Pancreas (tissue), 10 donors: ENCODE measurements at regions not wholly inside any gene's neighbourhood (a gene's known extent, or its start where the extent isn't known, plus 50 kb on each side); places are given as distances from the start of the nearest gene placed in this dataset.
"Not testable (repeated sequence)": the region's sequence is repeated elsewhere in the genome, so short reads cannot be mapped to it uniquely, and the experiment has no call there.

Experiments used
- ATAC-seq, 4 donors: fragments of 200-7000 bp; cut with Tn5 transposase; one replicate each; pipeline versions ENCODE4 v1.8.0 to v1.9.1; 2020; ENCODE audit warnings: mild to moderate bottlenecking in 4 of 4, moderate library complexity in 4 of 4
- DNase-seq, 6 donors: peaks; one replicate each; pipeline ENCODE4 v3.0.0-alpha.2; 2020
- FAIRE-seq: peaks from 2 replicates; lab custom pipeline; 2012; peaks lifted over from hg19 to GRCh38; lab: Jason Lieb, UNC
- H3K27ac ChIP-seq, 4 donors: fragments of 200-600 bp; sonication (generic); 1 replicate in 3 of 4; 2 replicates in 1 of 4; pipeline versions ENCODE4 v1.5.0 to v1.8.0; 2020
- H3K27me3 ChIP-seq, 4 donors: fragments of 200-600 bp; one replicate each; pipeline ENCODE4 v1.8.0; 2021
- H3K36me3 ChIP-seq, 3 donors: fragments of 200-600 bp; sonication (generic) in 1 of 3; one replicate each; pipeline versions ENCODE4 v1.5.0 to v1.8.0; 2020 to 2021
- H3K4me1 ChIP-seq, 3 donors: fragments of 200-600 bp; one replicate each; pipeline ENCODE4 v1.8.0; 2021
- H3K4me3 ChIP-seq, 4 donors: fragments of 200-600 bp; sonication (generic) in 2 of 4; one replicate each; pipeline versions ENCODE4 v1.5.0 to v1.8.0; 2020 to 2021
- H3K9me3 ChIP-seq, 4 donors: fragments of 200-600 bp; one replicate each; pipeline ENCODE4 v1.8.0; 2021
- CTCF ChIP-seq, 4 donors: fragments of 200-600 bp; sonication (generic) in 3 of 4; IDR thresholded peaks; one replicate each; pipeline versions ENCODE4 v1.5.0 to v1.8.0; 2021; ENCODE audit warnings: antibody characterized with exemption in 4 of 4
- WGBS, 2 donors: extraction: QIAGEN DNeasy Blood & Tissue Kit; methylation state at CpG; one replicate each; pipeline ENCODE4 v1.1.7; 2013; 5-methylcytosine and 5-hydroxymethylcytosine counted together
- intact Hi-C, 3 donors: fragments of 100-400 bp; cut with DNase I; formaldehyde crosslinking; loops; one replicate each; pipeline versions ENCODE4 v1.11.1 to v1.14.2; 2022
- donor health status: healthy with polysubstance abuse.
- donor health status: DM: no; HTN: no; CAD: no; lungs with moderate emphysema.
- donor health status: DM: no; HTN: no; CAD: no.
- donor health status: control.
- donor health status: control.
- donor health status: Bipolar disorder and iron deficiency.
- donor health status: DM: yes; HTN: yes; CAD: no.
- donor health status: DM: no; HTN: no; CAD: no.
- donor health status: DM: no; HTN: no; CAD: no.
- donor health status: DM: yes; HTN: yes; CAD: no.

DNA sequence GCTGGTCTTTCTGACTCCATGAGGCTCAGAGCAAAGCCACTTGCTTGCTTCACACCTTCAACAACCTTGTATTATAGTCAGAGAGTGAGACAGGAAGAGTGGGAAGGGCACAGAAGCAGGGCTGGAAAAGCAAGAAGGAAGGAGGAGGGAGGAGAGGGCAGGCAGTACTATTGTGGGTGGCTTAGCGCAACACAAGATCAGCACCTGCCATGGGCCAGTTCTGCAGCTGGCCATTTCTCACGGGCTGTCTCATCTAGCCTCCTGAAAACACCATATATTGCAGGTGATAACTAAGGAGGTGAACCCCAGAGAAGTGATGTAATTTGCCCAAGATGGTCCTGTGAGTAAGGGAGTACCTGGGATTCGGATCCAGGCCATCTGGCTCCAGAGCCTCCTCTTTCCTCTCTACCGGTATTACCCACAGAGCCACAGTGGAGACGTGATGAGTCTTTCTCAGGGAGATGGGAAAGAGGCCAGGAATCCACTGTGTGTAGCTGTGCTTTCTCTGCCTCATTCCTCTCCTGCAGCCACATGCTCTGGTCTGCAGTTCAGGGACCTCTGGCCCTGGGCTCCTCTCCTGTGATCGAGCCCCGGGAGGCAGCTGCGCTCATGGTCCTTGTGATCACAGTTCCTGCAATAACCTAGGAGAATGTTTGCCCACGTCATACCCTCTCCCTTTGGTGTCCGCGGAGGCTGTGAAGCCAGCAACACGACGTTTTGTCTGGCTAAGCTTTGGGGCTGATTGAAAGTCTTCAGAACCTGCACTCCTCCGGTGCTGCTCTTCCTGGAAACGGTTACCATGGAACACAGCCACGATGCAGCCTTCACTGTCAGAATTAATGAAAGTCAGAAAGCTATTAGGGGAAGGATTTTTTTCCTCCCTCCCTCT is 178.1 kb upstream of the CCL2 start:
- Histone ChIP-seq H3K4me3 (no peak overlapping the region), H3K27me3 (no peaks in the 10 kb centered on the region), H3K4me1 (no peaks in the 10 kb centered on the region), H3K9me3 (no peaks in the 10 kb centered on the region), H3K36me3 (no peaks in the 10 kb centered on the region), H3K27ac (no peak overlapping the region)
- FAIRE-seq (no peak), DNase-seq (peak; percentile 58 to 83 (median 69)), ATAC-seq (peak; percentile 83 to 95 (median 95))
- WGBS, 2 donors: 30 to 36% methylated on average over 16 of the region's 16 CpGs
- intact Hi-C loops: no loop called here
- TF ChIP-seq CTCF (IDR thresholded peaks at IDR 0.05): no peak

- peak in 1 of 4 donors; percentile 23 for ATAC-seq
- no peak for TF ChIP-seq CTCF (IDR thresholded peaks at IDR 0.05)
- H3K27me3 ChIP-seq: no peaks in the 10 kb centered on the region
- WGBS, 2 donors: 31 to 43% methylated on average over 3 of the region's 3 CpGs
- H3K9me3 ChIP-seq: no peaks in the 10 kb centered on the region
- no peak for FAIRE-seq
- no peak for DNase-seq
- no peak overlapping the region for H3K27ac ChIP-seq
- intact Hi-C loops: no loop called here
- no peak overlapping the region for H3K4me3 ChIP-seq
- no peaks in the 10 kb centered on the region for H3K4me1 ChIP-seq
- H3K36me3 ChIP-seq: no peaks in the 10 kb centered on the region
Observed at GRCh38 chr17:34081269-34081668, 173.8 kb upstream of the CCL2 start.

DNA sequence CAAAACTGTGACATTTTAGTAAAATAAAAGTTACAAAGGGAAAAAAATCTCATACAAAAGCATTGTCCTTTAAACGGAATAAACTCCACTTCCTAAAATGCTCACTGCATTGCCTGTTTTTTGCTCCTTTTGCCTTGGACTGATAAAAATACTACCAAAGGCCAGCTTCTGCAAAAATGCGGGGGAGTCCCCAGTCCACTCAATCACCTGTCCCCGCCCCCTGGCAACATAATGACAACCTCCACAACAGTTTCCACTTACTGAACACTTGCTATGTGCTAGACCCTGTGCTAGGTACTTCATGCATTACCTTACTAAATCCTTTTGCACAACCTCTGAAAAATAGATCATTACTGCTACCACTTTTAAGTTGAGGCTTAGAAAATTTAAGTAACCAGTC is 172.7 kb upstream of the CCL2 start:
- no peak for FAIRE-seq
- TF ChIP-seq CTCF (IDR thresholded peaks at IDR 0.05): no peak
- 56 to 68% methylated on average over 3 of the region's 3 CpGs for WGBS, 2 donors

GRCh38 chr17:34089042-34089441 is 166.0 kb upstream of the CCL2 start:
- intact Hi-C loops, H3K36me3 ChIP-seq, H3K4me3 ChIP-seq, FAIRE-seq, DNase-seq, ATAC-seq, H3K4me1 ChIP-seq, H3K9me3 ChIP-seq, H3K27me3 ChIP-seq, H3K27ac ChIP-seq: not testable (repeated sequence)
- 89% methylated on average over 5 of the region's 5 CpGs for WGBS, 2 donors

More for the DNA sequence above, 172.7 kb upstream of the CCL2 start:
- Histone ChIP-seq H3K9me3 (no peaks in the 10 kb centered on the region), H3K4me3 (no peak overlapping the region), H3K27ac (no peak overlapping the region), H3K4me1 (no peaks in the 10 kb centered on the region), H3K27me3 (no peaks in the 10 kb centered on the region), H3K36me3 (no peaks in the 10 kb centered on the region)
- no peak for DNase-seq
- intact Hi-C loops: no loop called here
- no peak for ATAC-seq

DNA sequence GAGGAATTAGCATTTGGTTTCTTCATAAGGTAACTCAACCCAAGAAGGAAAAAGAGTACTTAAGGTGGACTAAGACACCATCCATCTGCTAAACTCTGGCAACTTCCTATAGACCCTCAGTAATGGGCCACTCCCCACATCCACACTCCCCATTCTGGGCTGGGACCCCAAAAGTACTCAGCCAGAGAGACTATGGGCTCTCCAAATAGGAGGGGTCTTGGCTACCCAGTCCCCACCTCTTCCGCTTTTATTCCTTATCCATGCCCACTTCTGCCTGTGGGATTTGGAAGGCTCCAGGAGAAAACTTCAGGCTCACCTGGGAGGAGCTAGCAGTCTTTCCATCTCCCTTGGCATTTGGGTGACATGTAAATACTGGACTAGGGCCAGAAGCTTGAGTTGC is 164.5 kb upstream of the CCL2 start:
- Histone ChIP-seq H3K27me3 (no peaks in the 10 kb centered on the region), H3K9me3 (no peaks in the 10 kb centered on the region), H3K4me1 (no peaks in the 10 kb centered on the region), H3K27ac (no peak overlapping the region), H3K36me3 (no peaks in the 10 kb centered on the region), H3K4me3 (no peak overlapping the region)
- no peak for DNase-seq
- no peak for ATAC-seq
- no peak for TF ChIP-seq CTCF (IDR thresholded peaks at IDR 0.05)
- no peak for FAIRE-seq
- intact Hi-C loops: no loop called here
- 87 to 93% methylated on average over 1 of the region's 1 CpG for WGBS, 2 donors
